ENCODE measurements at regions not wholly inside any gene's neighbourhood (a gene's known extent, or its start where the extent isn't known, plus 50 kb on each side); places are given as distances from the start of the nearest gene placed in this dataset.
"Not testable (repeated sequence)": the region's sequence is repeated elsewhere in the genome, so short reads cannot be mapped to it uniquely, and the experiment has no call there.

- DNase-seq, result no peak
These were observed 592.9 kb downstream of the ZNF608 start for GRCh38 chr5:124153588-124153987.

- no peak for DNase-seq
These were observed 597.9 kb downstream of the ZNF608 start for GRCh38 chr5:124148574-124148973.

- no peak for DNase-seq
These were observed 606.4 kb downstream of the ZNF608 start for GRCh38 chr5:124140060-124140459.

GRCh38 chr5:124139477-124139876 is 607.0 kb downstream of the ZNF608 start:
- DNase-seq, result no peak

- DNase-seq, result no peak
These were observed 609.8 kb downstream of the ZNF608 start for GRCh38 chr5:124136609-124137008.

GRCh38 chr5:124134941-124135340 is 611.5 kb downstream of the ZNF608 start:
- no peak for DNase-seq

GRCh38 chr5:124133406-124133805 is 613.0 kb downstream of the ZNF608 start:
- DNase-seq, result no peak

GRCh38 chr5:124132843-124133242 is 613.6 kb downstream of the ZNF608 start:
- DNase-seq, result no peak

- no peak for DNase-seq
These were observed 615.0 kb downstream of the ZNF608 start for GRCh38 chr5:124131466-124131865.

- no peak for DNase-seq
These were observed 615.6 kb downstream of the ZNF608 start for GRCh38 chr5:124130816-124131215.

GRCh38 chr5:124128867-124129266 is 616.9 kb downstream of the CSNK1G3 start:
- DNase-seq, result no peak

- DNase-seq, result no peak
These were observed 614.7 kb downstream of the CSNK1G3 start for GRCh38 chr5:124126504-124127217.

- DNase-seq, result peak; percentile 75
These were observed 612.8 kb downstream of the CSNK1G3 start for GRCh38 chr5:124124711-124125229.

- DNase-seq, result no peak
These were observed 609.2 kb downstream of the CSNK1G3 start for GRCh38 chr5:124121198-124121597.

- DNase-seq, result no peak
These were observed 602.9 kb downstream of the CSNK1G3 start for GRCh38 chr5:124114911-124115310.

GRCh38 chr5:124111886-124112285 is 599.9 kb downstream of the CSNK1G3 start:
- no peak for DNase-seq

- DNase-seq, result no peak
These were observed 599.0 kb downstream of the CSNK1G3 start for GRCh38 chr5:124110942-124111341.

GRCh38 chr5:124105326-124105725 is 593.3 kb downstream of the CSNK1G3 start:
- DNase-seq, result no peak

GRCh38 chr5:124104821-124105220 is 592.8 kb downstream of the CSNK1G3 start:
- DNase-seq, result no peak

- no peak for DNase-seq
These were observed 592.4 kb downstream of the CSNK1G3 start for GRCh38 chr5:124104344-124104743.

- DNase-seq, result no peak
These were observed 591.7 kb downstream of the CSNK1G3 start for GRCh38 chr5:124103671-124104070.

GRCh38 chr5:124103056-124103455 is 591.1 kb downstream of the CSNK1G3 start:
- DNase-seq, result not testable (repeated sequence)

- DNase-seq, result no peak
These were observed 590.5 kb downstream of the CSNK1G3 start for GRCh38 chr5:124102486-124102885.

- DNase-seq, result no peak
These were observed 581.7 kb downstream of the CSNK1G3 start for GRCh38 chr5:124093658-124094057.

- no peak for DNase-seq
These were observed 578.1 kb downstream of the CSNK1G3 start for GRCh38 chr5:124090115-124090514.
